ENCODE measurements at regions not wholly inside any gene's neighbourhood (a gene's known extent, or its start where the extent isn't known, plus 50 kb on each side); places are given as distances from the start of the nearest gene placed in this dataset.
"Not testable (repeated sequence)": the region's sequence is repeated elsewhere in the genome, so short reads cannot be mapped to it uniquely, and the experiment has no call there.

DNA sequence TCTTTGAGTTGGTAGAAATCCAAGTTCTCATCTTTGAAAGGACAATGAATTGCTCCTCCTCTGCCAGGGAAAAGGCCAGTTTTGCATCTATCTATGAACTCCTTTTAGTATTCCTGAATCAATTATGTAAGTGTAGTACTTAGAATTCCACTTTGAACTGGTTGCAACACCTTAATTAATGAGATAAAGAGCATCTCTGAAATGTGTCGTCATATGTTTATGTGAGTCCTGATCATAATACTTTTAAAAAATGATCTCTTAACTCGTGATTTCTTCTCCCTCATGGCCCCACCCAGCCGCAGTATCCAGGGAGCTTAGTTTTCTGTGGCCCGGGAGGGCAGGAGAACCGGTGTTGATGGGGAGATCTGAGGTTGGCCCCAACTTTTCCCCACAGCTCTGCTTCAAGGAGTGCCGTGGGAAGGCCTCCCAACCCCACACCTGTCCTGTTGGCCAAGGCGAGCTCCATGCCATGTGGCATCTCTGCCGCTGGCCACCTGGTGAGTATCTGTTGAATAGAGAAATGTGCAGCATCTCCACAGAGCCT lies 203.5 kb downstream of the TMEM121 start:
- peaks cover 13% of the 10 kb centered on the region for H3K9me3 Mint-ChIP-seq
- H3K4me3 Mint-ChIP-seq, H3K4me1 Mint-ChIP-seq, H3K36me3 Mint-ChIP-seq, H3K27ac Mint-ChIP-seq, H3K27me3 Mint-ChIP-seq: not testable (repeated sequence)

DNA sequence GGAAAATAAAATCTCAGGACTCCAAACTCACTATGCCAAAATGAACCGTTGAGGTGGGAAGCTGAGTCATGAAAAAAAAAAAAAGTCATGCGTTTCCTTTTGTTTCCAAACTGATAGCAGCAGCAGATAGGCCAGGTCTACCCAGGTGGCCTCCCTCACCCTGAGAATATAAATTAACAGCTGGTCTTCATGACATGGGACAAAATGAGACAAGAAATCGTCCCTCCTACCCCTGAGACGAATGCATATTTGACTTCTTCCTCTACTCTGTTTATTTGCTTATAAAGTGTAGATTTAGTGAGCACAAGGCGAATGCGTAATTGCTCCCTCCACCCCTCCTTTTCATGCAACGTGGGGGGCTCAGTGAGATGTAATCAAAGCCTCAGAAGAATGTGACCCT lies 204.3 kb downstream of the TMEM121 start:
- peaks cover 13% of the 10 kb centered on the region for H3K9me3 Mint-ChIP-seq
- H3K27me3 Mint-ChIP-seq, H3K36me3 Mint-ChIP-seq, H3K27ac Mint-ChIP-seq, H3K4me1 Mint-ChIP-seq, H3K4me3 Mint-ChIP-seq: not testable (repeated sequence)

DNA sequence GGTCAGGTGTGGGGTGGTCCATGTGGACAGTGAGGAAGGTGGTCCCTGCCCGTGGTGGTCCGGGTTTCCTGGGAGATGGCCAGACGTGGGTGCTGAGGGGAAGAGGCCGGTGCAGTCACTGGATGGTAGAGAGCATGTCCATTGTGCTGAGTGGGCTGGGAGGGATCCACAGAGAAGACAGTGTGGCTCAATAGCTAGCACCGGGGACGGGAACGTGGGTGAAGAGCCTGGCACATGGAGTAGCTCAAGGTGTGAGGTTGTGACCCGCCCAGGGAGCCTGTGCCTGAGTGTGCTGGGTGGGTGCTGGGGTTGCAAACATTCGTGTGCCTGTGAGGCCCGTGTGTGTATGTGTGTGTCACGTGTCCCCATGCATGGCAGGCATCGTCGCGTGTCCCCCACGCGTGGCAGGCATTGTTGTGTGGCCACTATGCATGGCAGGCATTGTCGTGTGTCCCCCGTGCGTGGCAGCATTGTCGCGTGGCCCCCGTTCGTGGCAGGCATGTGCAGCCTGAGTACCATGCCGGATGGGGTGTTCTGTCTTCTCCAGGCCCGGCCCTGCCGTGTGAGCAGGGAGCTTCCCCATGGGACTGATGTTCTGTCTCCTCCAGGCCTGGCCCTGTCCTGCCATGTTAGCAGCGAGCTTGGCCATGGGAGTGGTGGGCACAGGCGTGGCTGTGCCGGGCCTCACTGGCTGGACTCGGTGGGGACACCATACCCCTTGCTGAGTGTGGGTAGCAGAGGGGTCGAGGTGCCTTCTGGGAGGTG lies 205.0 kb downstream of the TMEM121 start:
- not testable (repeated sequence) for H3K4me3 Mint-ChIP-seq, H3K27ac Mint-ChIP-seq, H3K4me1 Mint-ChIP-seq, H3K36me3 Mint-ChIP-seq, H3K27me3 Mint-ChIP-seq
- H3K9me3 Mint-ChIP-seq: peaks cover 13% of the 10 kb centered on the region

DNA sequence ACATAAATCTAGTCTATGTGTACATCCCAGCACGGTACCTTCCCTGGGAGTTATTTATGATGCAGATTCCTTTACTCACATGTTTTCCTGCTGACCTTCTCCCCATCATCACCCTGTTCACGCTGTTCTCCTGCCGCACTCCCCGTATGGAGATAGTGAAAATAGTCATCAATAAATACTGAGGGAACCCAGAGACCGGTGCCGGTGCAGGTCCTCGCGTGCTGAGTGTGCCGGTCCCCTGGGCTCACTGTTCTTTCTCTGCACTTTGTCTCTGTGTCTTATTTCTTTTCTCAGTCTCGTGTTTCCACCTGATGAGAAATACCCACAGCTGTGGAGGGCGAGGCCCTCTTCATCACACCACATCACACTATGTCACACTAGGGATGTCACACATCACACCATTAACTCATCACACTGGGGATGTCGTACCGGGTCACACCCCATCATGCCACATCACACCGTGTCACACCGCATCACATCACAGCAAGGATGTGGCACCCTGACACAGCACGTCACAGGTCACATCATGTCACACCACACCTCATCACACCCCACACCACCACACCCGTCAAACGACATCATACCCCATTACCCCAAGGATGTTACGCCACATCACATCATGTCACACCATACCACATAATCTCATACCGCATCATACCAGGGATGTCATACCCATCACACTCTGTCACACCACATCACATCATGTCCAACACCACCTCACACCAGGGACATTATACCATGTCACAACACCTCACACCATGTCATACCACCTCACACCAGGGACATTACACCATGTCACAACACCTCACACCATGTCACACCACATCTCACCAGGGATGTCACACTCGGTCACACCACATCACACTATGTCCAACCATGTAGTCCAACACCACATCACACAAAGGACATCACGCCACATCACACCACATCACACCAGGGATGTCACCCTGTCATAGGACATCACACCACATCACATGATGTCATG lies 207.0 kb downstream of the TMEM121 start:
- Mint-ChIP-seq H3K36me3 (peaks cover 2% of the 10 kb centered on the region), H3K4me3 (no peak overlapping the region), H3K27ac (no peak overlapping the region), H3K9me3 (peaks cover 7% of the 10 kb centered on the region), H3K4me1 (no peaks in the 10 kb centered on the region), H3K27me3 (peaks cover 4% of the 10 kb centered on the region)

GRCh38 chr14:105734241-105734640 lies 207.9 kb downstream of the TMEM121 start:
- not testable (repeated sequence) for H3K4me1 Mint-ChIP-seq, H3K27me3 Mint-ChIP-seq, H3K9me3 Mint-ChIP-seq, H3K36me3 Mint-ChIP-seq, H3K27ac Mint-ChIP-seq, H3K4me3 Mint-ChIP-seq

GRCh38 chr14:105736331-105736730 lies 209.9 kb downstream of the TMEM121 start:
- H3K27me3 Mint-ChIP-seq, H3K9me3 Mint-ChIP-seq, H3K4me3 Mint-ChIP-seq, H3K27ac Mint-ChIP-seq, H3K4me1 Mint-ChIP-seq, H3K36me3 Mint-ChIP-seq: not testable (repeated sequence)

DNA sequence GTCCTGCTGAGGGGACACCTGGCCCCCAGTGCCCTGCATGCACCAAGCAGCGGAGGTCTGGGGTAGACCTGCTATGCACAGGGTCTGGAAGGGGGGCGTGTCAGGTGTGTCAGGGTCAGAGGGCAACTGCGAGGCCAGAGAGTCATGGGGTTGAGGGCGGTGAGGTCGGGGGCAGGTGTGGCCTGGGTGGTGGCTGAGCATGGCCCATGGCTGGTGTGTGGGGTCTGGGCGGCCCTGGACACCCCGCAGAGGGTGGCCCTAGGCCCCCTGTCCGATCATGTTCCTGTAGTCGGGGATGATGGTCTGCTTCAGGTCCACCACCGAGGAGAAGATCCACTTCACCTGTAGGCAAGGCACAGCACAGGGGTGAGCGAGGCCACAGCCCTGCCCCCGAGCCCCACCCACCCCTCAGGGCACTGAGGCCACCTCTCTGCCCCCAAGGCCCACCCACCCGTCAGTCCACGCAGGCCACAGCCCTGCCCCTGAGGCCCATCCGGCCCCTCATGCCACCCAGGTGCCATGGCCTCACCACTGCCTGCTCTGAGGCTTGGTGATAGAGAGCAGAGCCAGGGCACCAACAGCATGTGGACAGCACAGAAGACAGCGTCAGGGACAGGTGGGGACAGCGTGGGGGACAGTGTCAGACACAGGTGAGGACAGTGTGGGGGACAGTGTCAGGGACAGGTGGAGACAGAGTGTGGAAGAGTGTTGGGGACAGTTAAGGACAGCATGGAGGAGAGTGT lies 211.3 kb downstream of the TMEM121 start:
- Mint-ChIP-seq H3K27ac (no peak overlapping the region), H3K4me1 (no peaks in the 10 kb centered on the region), H3K9me3 (no peaks in the 10 kb centered on the region), H3K36me3 (no peaks in the 10 kb centered on the region), H3K4me3 (no peak overlapping the region), H3K27me3 (peaks cover 1% of the 10 kb centered on the region)

DNA sequence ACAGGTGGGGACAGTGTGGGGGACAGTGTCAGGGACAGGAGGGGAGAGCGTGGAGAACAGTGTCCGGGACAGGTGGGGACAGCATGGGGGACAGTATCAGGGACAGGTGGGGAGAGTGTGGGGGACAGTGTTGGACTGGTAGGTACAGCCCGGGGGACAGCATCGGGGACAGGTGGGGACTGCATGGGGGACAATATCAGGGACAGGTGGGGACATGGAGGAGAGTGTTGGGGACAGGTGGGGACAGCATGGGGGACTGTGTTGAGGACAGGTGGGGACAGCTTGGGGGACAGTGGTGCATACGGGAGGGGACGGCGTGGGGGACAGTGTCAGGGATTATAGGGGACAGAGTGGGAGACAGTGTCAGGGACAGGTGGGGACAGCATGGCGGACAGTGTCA lies 212.3 kb downstream of the TMEM121 start:
- no peaks in the 10 kb centered on the region for H3K36me3 Mint-ChIP-seq
- H3K9me3 Mint-ChIP-seq: no peaks in the 10 kb centered on the region
- no peak overlapping the region for H3K27ac Mint-ChIP-seq
- H3K27me3 Mint-ChIP-seq: peaks cover 1% of the 10 kb centered on the region
- H3K4me1 Mint-ChIP-seq: no peaks in the 10 kb centered on the region
- H3K4me3 Mint-ChIP-seq: no peak overlapping the region

DNA sequence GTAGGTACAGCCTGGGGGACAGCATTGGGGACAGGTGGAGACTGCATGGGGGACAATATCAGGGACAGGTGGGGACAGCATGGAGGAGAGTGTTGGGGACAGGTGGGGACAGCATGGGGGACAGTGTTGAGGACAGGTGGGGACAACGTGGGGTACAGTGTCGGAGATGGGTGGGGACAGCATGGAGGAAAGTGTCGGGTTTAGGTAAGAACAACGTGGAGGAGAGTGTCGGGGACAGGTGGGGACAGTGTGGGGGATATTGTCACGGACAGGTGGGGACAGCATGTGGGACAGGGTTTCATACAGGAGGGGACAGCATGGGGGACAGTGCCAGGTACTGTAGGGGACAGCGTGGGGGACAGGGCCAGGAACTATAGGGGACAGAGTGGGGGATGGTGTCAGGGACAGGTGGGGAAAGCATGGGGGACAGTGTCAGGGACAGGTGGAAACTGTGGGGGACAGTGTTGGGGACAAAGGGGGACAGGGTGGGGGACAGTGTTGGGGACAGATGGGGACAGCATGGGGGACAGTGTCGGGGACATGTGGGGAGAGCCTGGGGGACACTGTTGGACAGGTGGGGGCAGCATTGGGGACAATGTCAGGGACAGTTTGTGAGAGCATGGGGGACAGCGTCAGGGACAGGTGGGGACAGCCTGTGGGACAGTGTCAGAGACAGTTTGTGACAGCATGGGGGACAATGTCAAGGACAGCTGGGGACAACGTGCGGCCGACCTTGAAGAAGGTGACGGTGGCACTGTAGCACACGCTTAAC lies 213.1 kb downstream of the TMEM121 start:
- Mint-ChIP-seq H3K4me1 (no peaks in the 10 kb centered on the region), H3K27me3 (no peaks in the 10 kb centered on the region), H3K4me3 (no peak overlapping the region), H3K27ac (no peak overlapping the region), H3K9me3 (no peaks in the 10 kb centered on the region), H3K36me3 (no peaks in the 10 kb centered on the region)

- H3K27ac Mint-ChIP-seq, H3K4me3 Mint-ChIP-seq, H3K27me3 Mint-ChIP-seq, H3K4me1 Mint-ChIP-seq, H3K9me3 Mint-ChIP-seq, H3K36me3 Mint-ChIP-seq: not testable (repeated sequence)
These were observed 213.9 kb downstream of the TMEM121 start for GRCh38 chr14:105740272-105740671.

DNA sequence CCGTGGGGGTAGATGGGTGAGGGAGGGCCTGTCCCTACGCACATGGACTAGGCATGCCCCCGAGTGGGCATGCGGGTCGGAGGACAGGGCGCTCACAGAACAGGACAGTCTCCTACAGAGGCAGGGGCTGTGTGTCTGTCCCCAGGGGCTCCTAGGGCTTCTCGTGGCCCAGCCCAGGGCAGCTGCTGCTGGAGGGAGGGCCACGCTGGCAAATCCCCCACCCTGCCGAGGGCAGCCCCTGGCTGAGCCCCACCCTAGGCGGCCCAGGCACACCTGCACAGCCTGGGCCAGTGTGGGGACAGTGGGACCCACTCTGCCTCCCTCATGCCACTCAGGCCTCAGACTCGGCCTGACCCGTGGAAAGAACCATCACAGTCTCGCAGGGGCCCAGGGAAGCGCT lies 214.6 kb downstream of the TMEM121 start:
- H3K27ac Mint-ChIP-seq, H3K9me3 Mint-ChIP-seq, H3K36me3 Mint-ChIP-seq, H3K4me1 Mint-ChIP-seq, H3K27me3 Mint-ChIP-seq, H3K4me3 Mint-ChIP-seq: not testable (repeated sequence)

- H3K27me3 Mint-ChIP-seq, H3K36me3 Mint-ChIP-seq, H3K9me3 Mint-ChIP-seq, H3K4me3 Mint-ChIP-seq, H3K27ac Mint-ChIP-seq, H3K4me1 Mint-ChIP-seq: not testable (repeated sequence)
These were observed 215.5 kb downstream of the TMEM121 start for GRCh38 chr14:105741707-105742530.

- Mint-ChIP-seq H3K27ac (no peak overlapping the region), H3K36me3 (no peaks in the 10 kb centered on the region), H3K4me1 (no peaks in the 10 kb centered on the region), H3K9me3 (no peaks in the 10 kb centered on the region), H3K27me3 (no peaks in the 10 kb centered on the region), H3K4me3 (no peak overlapping the region)
These were observed 216.1 kb downstream of the TMEM121 start for GRCh38 chr14:105742531-105742848.

- H3K27ac Mint-ChIP-seq, H3K4me1 Mint-ChIP-seq, H3K27me3 Mint-ChIP-seq, H3K4me3 Mint-ChIP-seq, H3K36me3 Mint-ChIP-seq, H3K9me3 Mint-ChIP-seq: not testable (repeated sequence)
These were observed 216.7 kb downstream of the TMEM121 start for GRCh38 chr14:105742904-105743701.

Measured in activated naive CD4-positive, alpha-beta T cell treated with anti-CD3 and anti-CD28 coated beads, Interleukin-2, amount 50 U/mL, for 24 hours (primary cell).